Adrenal gland (tissue), 9 donors: ENCODE measurements at regions not wholly inside any gene's neighbourhood (a gene's known extent, or its start where the extent isn't known, plus 50 kb on each side); places are given as distances from the start of the nearest gene placed in this dataset.

Experiments used
- DNase-seq, 7 donors: peaks; one replicate each; pipeline ENCODE4 v3.0.0-alpha.2; 2019 to 2020
- H3K27ac ChIP-seq, 5 donors: fragments of 200-600 bp; sonication (generic) in 4 of 5; 1 replicate in 3 of 5; 2 replicates in 2 of 5; pipeline versions ENCODE4 v1.5.1 to v1.8.0; 2016 to 2020; ENCODE audit warnings: mild to moderate bottlenecking in 1 of 5
- H3K27me3 ChIP-seq: fragments of 200-600 bp; 2 replicates; pipeline ENCODE4 v1.8.0; 2021
- H3K36me3 ChIP-seq, 2 donors: fragments of 200-600 bp; replicated peaks in 1 of 2; 1 replicate in 1 of 2; 2 replicates in 1 of 2; pipeline versions ENCODE4 v1.5.1 to v1.8.0; 2018 to 2022
- H3K4me1 ChIP-seq, 2 donors: fragments of 200-600 bp; replicated peaks in 1 of 2; 1 replicate in 1 of 2; 2 replicates in 1 of 2; pipeline versions ENCODE4 v1.5.1 to v1.8.0; 2018 to 2021
- H3K4me3 ChIP-seq, 4 donors: fragments of 200-600 bp; sonication (generic) in 3 of 4; one replicate each; pipeline ENCODE4 v1.5.1; 2016 to 2018
- H3K9me3 ChIP-seq, 3 donors: fragments of 200-600 bp; sonication (generic) in 1 of 3; replicated peaks in 1 of 3; 1 replicate in 2 of 3; 2 replicates in 1 of 3; pipeline versions ENCODE4 v1.5.1 to v1.8.0; 2016 to 2021
- CTCF ChIP-seq, 6 experiments: fragments of 450-650 bp in 4 of 6; fragments of 200-600 bp in 2 of 6; sonication (generic) in 1 of 6; IDR thresholded peaks; 1 replicate in 5 of 6; 2 replicates in 1 of 6; pipeline versions ENCODE4 v1.5.1 to v1.8.0; 2016 to 2021; ENCODE audit warnings: antibody characterized with exemption in 6 of 6, mild to moderate bottlenecking in 2 of 6, moderate library complexity in 1 of 6
- POLR2A ChIP-seq, 2 donors: fragments of 450-650 bp; IDR thresholded peaks; one replicate each; pipeline ENCODE4 v1.6.1; 2017; ENCODE audit warnings: antibody characterized with exemption in 2 of 2, mild to moderate bottlenecking in 2 of 2, moderate library complexity in 1 of 2
- WGBS, 4 donors: extraction: QIAGEN DNeasy Blood & Tissue Kit in 2 of 4; methylation state at CpG; one replicate each; pipeline versions ENCODE4 v1.1.5 to v1.1.7; 2013 to 2017; 5-methylcytosine and 5-hydroxymethylcytosine counted together
- intact Hi-C, 2 donors: fragments of 100-400 bp; cut with DNase I; formaldehyde crosslinking; loops; one replicate each; pipeline versions ENCODE4 v1.14.1 to v1.15.0; 2022 to 2023
- donor health status: healthy with polysubstance abuse.
- donor health status: Bipolar disorder and iron deficiency.
- donor health status: DM: yes; HTN: yes; CAD: no.
- donor health status: DM: no; HTN: no; CAD: no.
- donor health status: DM: no; HTN: no; CAD: no.

GRCh38 chr12:114863911-114864310 lies 179.9 kb upstream of the TBX3 start:
- TF ChIP-seq CTCF (IDR thresholded peaks at IDR 0.05) (no peak), POLR2A (IDR thresholded peaks at IDR 0.05) (no peak)
- H3K4me1 ChIP-seq = peaks cover 0 to 10% of the 10 kb centered on the region in 2 donors
- intact Hi-C loops = no loop called here

GRCh38 chr12:114860969-114861368 lies 177.0 kb upstream of the TBX3 start:
- intact Hi-C loops = no loop called here
- Histone ChIP-seq H3K9me3 (no peaks in the 10 kb centered on the region), H3K36me3 (no peaks in the 10 kb centered on the region), H3K4me3 (no peak overlapping the region), H3K27ac (no peak overlapping the region), H3K27me3 (no peaks in the 10 kb centered on the region), H3K4me1 (peaks cover 0 to 10% of the 10 kb centered on the region in 2 donors)
- WGBS, 4 donors = 86 to 96% (median 92%) methylated on average over 6 of the region's 6 CpGs
- no peak for DNase-seq
- TF ChIP-seq POLR2A (IDR thresholded peaks at IDR 0.05) (no peak), CTCF (IDR thresholded peaks at IDR 0.05) (no peak)

More at GRCh38 chr12:114863911-114864310, 179.9 kb upstream of the TBX3 start:
- H3K9me3 ChIP-seq = no peaks in the 10 kb centered on the region
- no peak for DNase-seq
- no peak overlapping the region for H3K4me3 ChIP-seq
- H3K36me3 ChIP-seq = no peaks in the 10 kb centered on the region
- 90 to 93% (median 92%) methylated on average over 9 to 12 of the region's 12 CpGs for WGBS, 4 donors
- no peak overlapping the region for H3K27ac ChIP-seq
- H3K27me3 ChIP-seq = no peaks in the 10 kb centered on the region

- Histone ChIP-seq H3K27ac (no peak overlapping the region), H3K27me3 (no peaks in the 10 kb centered on the region), H3K4me1 (no peaks in the 10 kb centered on the region), H3K4me3 (no peak overlapping the region), H3K9me3 (no peaks in the 10 kb centered on the region), H3K36me3 (no peaks in the 10 kb centered on the region)
- TF ChIP-seq POLR2A (IDR thresholded peaks at IDR 0.05) (no peak), CTCF (IDR thresholded peaks at IDR 0.05) (peak; percentile 22 to 47 (median 32))
- peak in 2 of 7 donors; percentile 24 to 33 for DNase-seq
- intact Hi-C loops = no loop called here
- WGBS, 4 donors = 33 to 44% (median 39%) methylated on average over 7 of the region's 7 CpGs
Observed at GRCh38 chr12:114858388-114859146, 174.6 kb upstream of the TBX3 start.

GRCh38 chr12:114855678-114856077 lies 171.7 kb upstream of the TBX3 start:
- Histone ChIP-seq H3K27me3 (no peaks in the 10 kb centered on the region), H3K4me1 (no peaks in the 10 kb centered on the region), H3K27ac (no peak overlapping the region), H3K4me3 (no peak overlapping the region), H3K9me3 (no peaks in the 10 kb centered on the region), H3K36me3 (no peaks in the 10 kb centered on the region)
- no peak for TF ChIP-seq POLR2A (IDR thresholded peaks at IDR 0.05)
- no peak for TF ChIP-seq CTCF (IDR thresholded peaks at IDR 0.05)
- DNase-seq = no peak
- WGBS, 4 donors = 88 to 99% (median 96%) methylated on average over 3 of the region's 3 CpGs
- intact Hi-C loops = no loop called here
